ENCODE measurements at regions not wholly inside any gene's neighbourhood (a gene's known extent, or its start where the extent isn't known, plus 50 kb on each side); places are given as distances from the start of the nearest gene placed in this dataset.

GRCh38 chr11:92881940-92882450 is 87.5 kb upstream of the MTNR1B start:
- TF ChIP-seq CTCF (IDR thresholded peaks at IDR 0.05), result no peak
- no peak for TF ChIP-seq POLR2A (IDR thresholded peaks at IDR 0.05)

All from body of pancreas (tissue), 4 donors.